ENCODE measurements at regions not wholly inside any gene's neighbourhood (a gene's known extent, or its start where the extent isn't known, plus 50 kb on each side); places are given as distances from the start of the nearest gene placed in this dataset.

GRCh38 chr17:51372345-51373004 lies 112.1 kb downstream of the UTP18 start:
- ChIA-PET RAD21 (ENCODE audit: unreplicated experiment) (interaction anchor here (0.7 to 1.4 kb wide), 8 partner anchors 9 to 392 kb away, joined by 3 to 5 read pairs (median 4); no protein-coding TSS in a partner anchor), POLR2A (no interaction called here), SMC1A (ENCODE audit: uncharacterized antibody, unreplicated experiment) (interaction anchor here (1.2 to 1.7 kb wide), 5 partner anchors 56 to 460 kb away, joined by 4 to 11 read pairs (median 5); no protein-coding TSS in a partner anchor), CTCF (interaction anchor here (0.6 to 2.2 kb wide), 14 partner anchors 8 to 734 kb away, joined by 3 to 29 read pairs (median 4); no protein-coding TSS in a partner anchor)
- peak overlapping the region; percentile 63 for H3K4me3 ChIP-seq
- in situ Hi-C loops (cut with MboI) (no loop called here), intact Hi-C loops (cut with micrococcal nuclease; ENCODE audit: unreplicated experiment) (no loop called here)
- peak overlapping the region; percentile 96 for H2AFZ ChIP-seq (ENCODE audit: control insufficient read depth, low read depth, low read length)
- TSS peak; percentile 96 for BruUV-seq (replicated peaks)
- no peaks in the 10 kb centered on the region for H3K27me3 ChIP-seq (replicated peaks in 1 of 2; ENCODE audit: control insufficient read depth in 2 of 2, insufficient read depth in 2 of 2, low read length in 1 of 2)
- DNase-seq (ENCODE audit: low read depth, low spot score) (peak; percentile 82), ATAC-seq (peak; percentile 99), FAIRE-seq (peak; percentile 85)
- WGBS (ENCODE audit: insufficient coverage, insufficient replicate concordance, low lambda C conversion rate, missing lambda C conversion rate): 28% methylated on average over 5 of the region's 5 CpGs
- peak overlapping the region; percentile 71 for H3K4me2 ChIP-seq (ENCODE audit: control insufficient read depth, insufficient read depth)
- H3K9ac ChIP-seq (ENCODE audit: control insufficient read depth, insufficient read depth, low read length): peak overlapping the region; percentile 19; the same call in 1 of the 2 replicates
- H3K4me1 ChIP-seq (ENCODE audit: control insufficient read depth, insufficient read depth, low read length): peaks cover 3% of the 10 kb centered on the region; the same call in 1 of the 2 replicates
- no peaks in the 10 kb centered on the region for H3K79me2 ChIP-seq (ENCODE audit: control insufficient read depth, insufficient read depth, low read length)
- H4K20me1 ChIP-seq (ENCODE audit: control insufficient read depth, insufficient read depth): no peaks in the 10 kb centered on the region
- no peaks in the 10 kb centered on the region for H3K36me3 ChIP-seq (ENCODE audit: control insufficient read depth in 2 of 2, insufficient read depth in 2 of 2, low read length in 1 of 2)
- peak overlapping the region; percentile 50; the same call in 1 of the 2 replicates for H3K27ac ChIP-seq (ENCODE audit: control insufficient read depth, insufficient read depth)
- peaks cover 3% of the 10 kb centered on the region; the same call in 2 of the 3 replicates for H3K9me3 ChIP-seq (replicated peaks; ENCODE audit: control insufficient read depth, insufficient read depth, low read length)
- TF ChIP-seq RB1 (IDR thresholded peaks at IDR 0.05; ENCODE audit: borderline replicate concordance) (no peak), RELB (IDR thresholded peaks at IDR 0.05; ENCODE audit: low read depth) (0 out of 2 replicates have a peak, but pooled peaks have one; percentile 26), SMAD5 (IDR thresholded peaks at IDR 0.05; ENCODE audit: low read depth) (no peak), KLF5 (IDR thresholded peaks at IDR 0.05; ENCODE audit: partially characterized antibody) (peak; percentile 29), SRF (IDR thresholded peaks at IDR 0.05; ENCODE audit: low read depth in 2 of 2, low read length in 2 of 2) (no peak), MYB (IDR thresholded peaks at IDR 0.05; ENCODE audit: borderline replicate concordance, low read depth, low read length) (no peak), ZNF592 (IDR thresholded peaks at IDR 0.05) (no peak), ZNF274 (IDR thresholded peaks at IDR 0.05; ENCODE audit: insufficient read depth, insufficient read length) (no peak), RBBP5 (conservative IDR thresholded peaks at IDR 0.05) (no peak), CBFB (IDR thresholded peaks at IDR 0.05; ENCODE audit: low read depth) (no peak), POLR2AphosphoS2 (IDR thresholded peaks at IDR 0.05; ENCODE audit: low read depth, low read length) (no peak), YY1 (IDR thresholded peaks at IDR 0.05; ENCODE audit: low read depth, low read length) (peak; percentile 79), MAX (IDR thresholded peaks at IDR 0.05; ENCODE audit: low read depth, low read length) (no peak), PKNOX1 (IDR thresholded peaks at IDR 0.05) (no peak), YBX1 (IDR thresholded peaks at IDR 0.05) (no peak), CBX5 (IDR thresholded peaks at IDR 0.05; ENCODE audit: low read depth) (no peak), ETV6 (conservative IDR thresholded peaks at IDR 0.05 in 1 of 2, IDR thresholded peaks at IDR 0.05 in 1 of 2; ENCODE audit: borderline replicate concordance in 1 of 2, low read depth in 1 of 2) (no peak), JUNB (IDR thresholded peaks at IDR 0.05) (no peak)

Data from GM12878 (cell line).